PC-9 (cell line): ENCODE measurements at regions not wholly inside any gene's neighbourhood (a gene's known extent, or its start where the extent isn't known, plus 50 kb on each side); places are given as distances from the start of the nearest gene placed in this dataset.
A peak's percentile ranks its signal among the peaks of the same experiment; 100 is the strongest.

Source experiments
- CTCF ChIP-seq: fragments of 200-600 bp; sonication (generic); conservative IDR thresholded peaks from 2 replicates; pipeline ENCODE4 v1.6.1; 2017; ENCODE audit warnings: mixed run types, antibody characterized with exemption, mild to moderate bottlenecking, moderate library complexity
- EZH2 ChIP-seq: fragments of 200-600 bp; sonication (generic); IDR thresholded peaks from 2 replicates; pipeline ENCODE4 v1.8.0; 2017; ENCODE audit warnings: antibody characterized with exemption, low read depth

- TF ChIP-seq CTCF (peak; percentile 87), EZH2 (no peak)
Measured at GRCh38 chr12:17992002-17992656, 97.9 kb downstream of the RERGL start.
